ENCODE measurements at regions not wholly inside any gene's neighbourhood (a gene's known extent, or its start where the extent isn't known, plus 50 kb on each side); places are given as distances from the start of the nearest gene placed in this dataset.
"Not testable (repeated sequence)": the region's sequence is repeated elsewhere in the genome, so short reads cannot be mapped to it uniquely, and the experiment has no call there.

DNA sequence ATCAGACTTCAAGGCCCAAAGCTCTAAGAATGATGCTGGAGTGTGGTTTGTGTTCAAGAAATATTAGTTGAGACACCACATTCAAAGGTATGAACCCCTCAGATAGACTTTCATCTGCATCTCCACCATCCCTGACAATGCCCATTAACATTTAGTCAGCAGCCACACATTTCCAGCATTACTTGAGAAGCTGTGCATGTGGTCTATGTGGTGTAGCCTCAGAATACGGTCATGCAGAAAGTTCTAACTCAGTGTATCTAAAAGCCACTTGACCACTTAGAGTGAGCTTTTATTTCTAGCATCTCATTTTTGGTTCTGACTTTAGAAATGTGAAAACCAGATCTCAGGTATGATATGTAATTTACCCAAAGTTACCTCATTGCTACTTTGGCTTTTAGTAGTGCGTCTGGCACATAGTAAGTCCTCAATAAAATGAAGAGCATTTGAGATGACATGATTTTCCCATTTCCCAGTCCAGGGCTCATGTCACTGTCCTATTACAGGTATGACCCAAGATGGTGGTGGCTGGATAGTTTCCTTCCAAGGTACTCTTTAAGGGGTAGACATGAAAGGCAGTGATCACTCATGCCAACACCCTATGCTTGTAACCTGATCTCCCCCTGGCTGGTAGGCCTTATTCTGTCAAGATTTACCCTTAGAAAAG lies 272.4 kb upstream of the PLGLB1 start:
- H3K79me2 ChIP-seq (ENCODE audit: low read length); H3K4me1 ChIP-seq (ENCODE audit: low read length); H3K27me3 ChIP-seq (replicated peaks; ENCODE audit: insufficient read depth, low read length); DNase-seq; H3K36me3 ChIP-seq (replicated peaks; ENCODE audit: insufficient read depth, low read length); H2AFZ ChIP-seq (ENCODE audit: low read length); H3K9me2 ChIP-seq (replicated peaks; ENCODE audit: insufficient read depth, low read length); H3K4me2 ChIP-seq (ENCODE audit: low read depth, low read length); H3F3A ChIP-seq (ENCODE audit: insufficient read depth, low read length); H4K20me1 ChIP-seq (ENCODE audit: insufficient read depth, low read length); H3K27ac ChIP-seq (ENCODE audit: low read length); H3K9me3 ChIP-seq (replicated peaks; ENCODE audit: insufficient read depth, low read length); H3K4me3 ChIP-seq (ENCODE audit: low read length); H3K9ac ChIP-seq (ENCODE audit: low read length): not testable (repeated sequence)

DNA sequence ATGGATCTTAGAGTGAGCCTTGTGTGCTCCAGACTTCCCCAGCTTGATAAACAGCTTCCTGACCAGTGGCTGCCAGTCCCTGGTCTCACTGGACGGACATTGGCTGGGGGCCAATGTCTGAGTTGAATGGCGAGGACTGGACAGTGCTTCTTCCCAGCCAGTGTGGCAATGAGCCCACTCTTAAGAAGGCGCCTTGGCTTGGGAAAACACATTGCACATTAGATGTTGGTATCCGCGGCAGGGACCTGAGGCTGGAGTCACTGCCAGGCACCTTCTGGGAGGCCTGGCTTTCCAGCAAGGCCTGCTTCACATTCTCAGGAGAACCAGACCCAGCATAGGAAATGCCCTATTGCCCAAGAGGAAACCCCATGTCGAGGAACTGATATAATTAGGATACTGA lies 273.5 kb upstream of the PLGLB1 start:
- H3K9ac ChIP-seq (ENCODE audit: low read length); H3K4me2 ChIP-seq (ENCODE audit: low read depth, low read length); DNase-seq; H3F3A ChIP-seq (ENCODE audit: insufficient read depth, low read length); H3K9me3 ChIP-seq (replicated peaks; ENCODE audit: insufficient read depth, low read length); H3K27me3 ChIP-seq (replicated peaks; ENCODE audit: insufficient read depth, low read length); H3K4me1 ChIP-seq (ENCODE audit: low read length); H3K4me3 ChIP-seq (ENCODE audit: low read length); H3K9me2 ChIP-seq (replicated peaks; ENCODE audit: insufficient read depth, low read length); H3K79me2 ChIP-seq (ENCODE audit: low read length); H3K36me3 ChIP-seq (replicated peaks; ENCODE audit: insufficient read depth, low read length); H3K27ac ChIP-seq (ENCODE audit: low read length); H2AFZ ChIP-seq (ENCODE audit: low read length); H4K20me1 ChIP-seq (ENCODE audit: insufficient read depth, low read length): not testable (repeated sequence)

DNA sequence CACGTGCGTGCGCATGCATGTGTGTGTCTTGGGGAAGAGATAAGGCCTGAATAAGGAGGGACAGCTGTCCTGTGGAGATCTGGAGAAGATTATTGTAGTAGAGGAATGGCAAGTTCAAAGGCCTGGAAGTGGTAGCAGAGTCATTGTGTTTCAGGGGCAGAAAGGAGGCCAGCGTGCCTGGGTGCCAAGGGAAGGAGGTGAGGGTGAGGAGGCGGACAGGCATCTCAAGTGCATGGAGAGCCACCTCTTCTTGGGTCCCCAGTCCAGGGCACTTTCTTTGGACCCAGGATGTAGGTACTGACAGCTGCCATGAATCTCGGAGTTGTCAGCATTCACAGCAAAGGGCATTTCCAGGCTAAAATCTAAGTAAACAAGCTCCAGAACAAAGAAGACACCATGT lies 279.7 kb upstream of the PLGLB1 start:
- not testable (repeated sequence) for DNase-seq; H3K36me3 ChIP-seq (replicated peaks; ENCODE audit: insufficient read depth, low read length)

DNA sequence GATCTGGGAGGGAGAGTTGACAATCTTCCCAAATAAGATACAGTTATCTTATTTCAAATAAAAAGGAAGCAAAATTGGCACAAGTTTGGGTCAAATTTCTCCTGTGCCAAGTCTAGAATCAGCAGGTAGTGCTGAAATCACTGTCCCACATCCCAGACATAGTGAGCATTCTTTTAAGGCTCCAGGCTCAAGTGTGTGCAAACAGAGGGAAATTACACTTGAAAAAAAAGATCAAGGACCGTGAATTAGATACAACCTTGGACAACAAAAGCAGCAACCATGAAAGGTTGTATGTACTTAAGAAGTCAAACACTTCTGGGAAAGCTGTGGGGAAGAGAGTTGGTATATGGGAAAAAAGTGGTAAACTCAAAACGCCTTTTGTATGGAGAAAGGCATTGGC lies 280.2 kb upstream of the PLGLB1 start:
- not testable (repeated sequence) for H3K27me3 ChIP-seq (replicated peaks; ENCODE audit: insufficient read depth, low read length); H3K9ac ChIP-seq (ENCODE audit: low read length); H3F3A ChIP-seq (ENCODE audit: insufficient read depth, low read length); H3K4me2 ChIP-seq (ENCODE audit: low read depth, low read length); H3K9me2 ChIP-seq (replicated peaks; ENCODE audit: insufficient read depth, low read length); H3K27ac ChIP-seq (ENCODE audit: low read length); H2AFZ ChIP-seq (ENCODE audit: low read length); H3K4me3 ChIP-seq (ENCODE audit: low read length); DNase-seq; H3K79me2 ChIP-seq (ENCODE audit: low read length); H4K20me1 ChIP-seq (ENCODE audit: insufficient read depth, low read length); H3K36me3 ChIP-seq (replicated peaks; ENCODE audit: insufficient read depth, low read length); H3K4me1 ChIP-seq (ENCODE audit: low read length); H3K9me3 ChIP-seq (replicated peaks; ENCODE audit: insufficient read depth, low read length)

More for the DNA sequence above, 279.7 kb upstream of the PLGLB1 start:
- not testable (repeated sequence) for H3K79me2 ChIP-seq (ENCODE audit: low read length); H4K20me1 ChIP-seq (ENCODE audit: insufficient read depth, low read length); H3K9ac ChIP-seq (ENCODE audit: low read length); H3K9me2 ChIP-seq (replicated peaks; ENCODE audit: insufficient read depth, low read length); H3K27me3 ChIP-seq (replicated peaks; ENCODE audit: insufficient read depth, low read length); H3K4me3 ChIP-seq (ENCODE audit: low read length); H3K4me2 ChIP-seq (ENCODE audit: low read depth, low read length); H3K4me1 ChIP-seq (ENCODE audit: low read length); H2AFZ ChIP-seq (ENCODE audit: low read length); H3F3A ChIP-seq (ENCODE audit: insufficient read depth, low read length); H3K27ac ChIP-seq (ENCODE audit: low read length); H3K9me3 ChIP-seq (replicated peaks; ENCODE audit: insufficient read depth, low read length)

DNA sequence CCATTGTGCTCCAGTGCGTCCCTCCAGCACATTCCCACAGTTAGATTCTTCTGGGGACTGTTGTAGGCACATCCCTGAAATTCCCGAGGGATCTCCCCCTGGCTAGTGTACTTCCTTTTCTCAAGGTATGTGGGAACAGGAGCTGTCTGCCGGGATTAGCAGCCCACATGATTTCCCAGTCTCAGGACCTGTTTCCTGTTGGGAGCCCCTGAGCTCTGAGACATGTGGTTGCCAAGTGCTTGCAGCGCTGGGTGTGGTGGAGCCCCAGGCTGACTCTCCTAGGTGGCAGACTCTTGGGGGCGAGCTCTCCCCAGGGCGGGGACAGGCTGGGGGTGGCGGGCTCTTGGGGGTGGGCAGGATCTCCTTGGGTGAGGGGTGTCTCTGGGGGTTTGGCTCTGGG lies 287.0 kb upstream of the PLGLB1 start:
- not testable (repeated sequence) for H3K9me2 ChIP-seq (replicated peaks; ENCODE audit: insufficient read depth, low read length); H3K27ac ChIP-seq (ENCODE audit: low read length); H3K36me3 ChIP-seq (replicated peaks; ENCODE audit: insufficient read depth, low read length); H3K79me2 ChIP-seq (ENCODE audit: low read length); H3K4me1 ChIP-seq (ENCODE audit: low read length); DNase-seq; H3K4me2 ChIP-seq (ENCODE audit: low read depth, low read length); H3F3A ChIP-seq (ENCODE audit: insufficient read depth, low read length); H3K27me3 ChIP-seq (replicated peaks; ENCODE audit: insufficient read depth, low read length); H3K9ac ChIP-seq (ENCODE audit: low read length); H3K4me3 ChIP-seq (ENCODE audit: low read length); H2AFZ ChIP-seq (ENCODE audit: low read length); H3K9me3 ChIP-seq (replicated peaks; ENCODE audit: insufficient read depth, low read length); H4K20me1 ChIP-seq (ENCODE audit: insufficient read depth, low read length)

DNA sequence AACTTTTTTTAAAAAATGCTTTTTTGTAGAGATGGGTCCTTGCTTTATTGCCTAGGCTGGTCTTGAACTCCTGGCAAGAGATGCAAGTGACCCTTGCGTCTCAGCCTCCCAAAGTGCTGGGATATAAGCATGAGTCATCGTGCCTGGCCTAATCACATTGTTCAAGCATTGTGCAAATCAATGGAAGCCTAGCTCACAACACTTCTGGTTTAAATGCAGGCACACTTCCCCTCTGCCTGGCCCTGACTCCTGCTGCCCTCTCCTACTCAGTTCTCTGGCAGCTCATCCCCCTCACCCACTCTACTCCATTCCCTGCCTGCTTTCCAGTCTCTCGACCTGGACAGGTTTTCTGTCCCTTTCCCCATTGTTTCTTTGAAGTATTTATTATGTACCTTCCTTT lies 288.1 kb upstream of the PLGLB1 start:
- not testable (repeated sequence) for H3K27ac ChIP-seq (ENCODE audit: low read length); H3K9me3 ChIP-seq (replicated peaks; ENCODE audit: insufficient read depth, low read length); H3K79me2 ChIP-seq (ENCODE audit: low read length); H3K4me1 ChIP-seq (ENCODE audit: low read length); H3K27me3 ChIP-seq (replicated peaks; ENCODE audit: insufficient read depth, low read length); H2AFZ ChIP-seq (ENCODE audit: low read length); H3K9me2 ChIP-seq (replicated peaks; ENCODE audit: insufficient read depth, low read length); H3K4me2 ChIP-seq (ENCODE audit: low read depth, low read length); H4K20me1 ChIP-seq (ENCODE audit: insufficient read depth, low read length); H3F3A ChIP-seq (ENCODE audit: insufficient read depth, low read length); H3K4me3 ChIP-seq (ENCODE audit: low read length); DNase-seq; H3K9ac ChIP-seq (ENCODE audit: low read length); H3K36me3 ChIP-seq (replicated peaks; ENCODE audit: insufficient read depth, low read length)

DNA sequence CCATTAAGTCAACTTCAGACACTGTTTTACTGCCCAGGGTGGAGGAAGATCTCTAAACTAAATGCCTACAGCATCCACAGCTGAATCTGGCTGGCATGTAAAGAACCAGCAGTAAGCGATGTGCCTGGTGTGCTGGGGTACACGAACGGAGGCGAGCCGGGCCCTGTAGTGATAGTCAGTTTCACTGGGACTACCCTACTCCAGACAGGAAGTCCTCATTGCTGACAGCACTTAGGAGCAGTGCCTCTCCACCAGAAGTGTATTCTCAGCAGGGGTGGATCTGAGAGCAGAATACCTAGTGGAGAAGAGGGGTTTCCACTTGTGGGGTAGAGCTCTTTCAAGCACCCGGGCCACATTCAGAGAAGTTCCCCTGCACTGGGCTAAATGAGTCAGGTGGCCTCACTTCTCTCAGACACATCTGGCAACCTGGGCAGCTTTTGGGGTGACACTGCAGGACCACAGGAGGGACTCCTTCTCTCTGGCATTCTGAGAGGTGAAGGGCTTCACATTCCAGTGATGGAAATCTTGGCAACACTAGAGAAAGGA lies 290.3 kb upstream of the PLGLB1 start:
- not testable (repeated sequence) for H3K27me3 ChIP-seq (replicated peaks; ENCODE audit: insufficient read depth, low read length); H3K4me1 ChIP-seq (ENCODE audit: low read length); H2AFZ ChIP-seq (ENCODE audit: low read length); DNase-seq; H3K9me2 ChIP-seq (replicated peaks; ENCODE audit: insufficient read depth, low read length); H3K4me3 ChIP-seq (ENCODE audit: low read length); H3K79me2 ChIP-seq (ENCODE audit: low read length); H3K9me3 ChIP-seq (replicated peaks; ENCODE audit: insufficient read depth, low read length); H3K36me3 ChIP-seq (replicated peaks; ENCODE audit: insufficient read depth, low read length); H3K4me2 ChIP-seq (ENCODE audit: low read depth, low read length); H3K9ac ChIP-seq (ENCODE audit: low read length); H3F3A ChIP-seq (ENCODE audit: insufficient read depth, low read length); H4K20me1 ChIP-seq (ENCODE audit: insufficient read depth, low read length); H3K27ac ChIP-seq (ENCODE audit: low read length)

DNA sequence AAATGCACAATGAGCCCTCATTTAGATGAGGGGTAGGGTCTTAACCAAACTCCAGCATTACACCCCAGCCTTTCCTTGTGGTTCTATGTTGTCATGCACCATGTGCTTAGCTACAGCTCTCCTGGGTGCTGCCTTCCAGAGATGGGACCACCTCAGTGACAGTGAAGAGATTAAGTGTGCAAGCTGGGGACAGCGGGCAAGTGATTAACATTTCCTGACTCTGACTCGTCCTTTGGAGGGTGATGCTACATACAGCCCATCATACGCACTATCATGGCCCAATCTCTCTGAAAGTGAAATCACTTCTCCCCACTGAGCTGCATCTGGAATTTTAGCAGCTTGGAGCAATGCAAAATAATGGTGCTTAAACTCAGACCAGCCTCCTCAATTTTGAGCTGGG lies 293.0 kb upstream of the PLGLB1 start:
- not testable (repeated sequence) for H3K36me3 ChIP-seq (replicated peaks; ENCODE audit: insufficient read depth, low read length); H3K4me3 ChIP-seq (ENCODE audit: low read length); H3K9me2 ChIP-seq (replicated peaks; ENCODE audit: insufficient read depth, low read length); H3K27ac ChIP-seq (ENCODE audit: low read length); H3K9ac ChIP-seq (ENCODE audit: low read length); H3K4me1 ChIP-seq (ENCODE audit: low read length); H3K9me3 ChIP-seq (replicated peaks; ENCODE audit: insufficient read depth, low read length); H3F3A ChIP-seq (ENCODE audit: insufficient read depth, low read length); H3K27me3 ChIP-seq (replicated peaks; ENCODE audit: insufficient read depth, low read length); H2AFZ ChIP-seq (ENCODE audit: low read length); H4K20me1 ChIP-seq (ENCODE audit: insufficient read depth, low read length); H3K79me2 ChIP-seq (ENCODE audit: low read length); DNase-seq
- peak overlapping the region; percentile 21; the same call in 1 of the 2 replicates for H3K4me2 ChIP-seq (ENCODE audit: low read depth, low read length)

Data from MM.1S (cell line).